GM18511 (cell line): ENCODE measurements at regions not wholly inside any gene's neighbourhood (a gene's known extent, or its start where the extent isn't known, plus 50 kb on each side); places are given as distances from the start of the nearest gene placed in this dataset.
"Not testable (repeated sequence)": the region's sequence is repeated elsewhere in the genome, so short reads cannot be mapped to it uniquely, and the experiment has no call there.

Experiments used
- ATAC-seq: cut with Tn5 transposase; IDR thresholded peaks from one replicate; pipeline ENCODE4 v1.9.1; 2021; ENCODE audit warnings: mild to moderate bottlenecking, moderate library complexity; ENCODE audit not compliant: unreplicated experiment

DNA sequence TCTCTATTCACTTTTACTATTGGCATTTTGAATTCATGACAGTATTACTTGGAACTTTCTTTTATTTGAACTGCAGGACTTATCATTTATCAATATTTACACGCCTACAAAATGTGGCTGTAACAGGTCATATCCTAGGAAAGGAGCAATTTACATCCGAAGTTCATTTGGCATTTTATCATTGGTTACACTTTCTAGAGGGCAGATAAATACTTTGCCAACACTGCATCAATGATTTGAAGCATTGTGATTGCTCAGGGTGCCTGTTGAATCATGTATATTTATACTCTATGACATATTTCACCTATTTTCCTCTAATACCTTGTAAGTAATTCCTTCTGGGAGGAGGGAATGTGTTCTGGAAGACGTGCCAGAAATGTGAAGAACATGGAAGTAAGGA is 136.7 kb downstream of the MID1IP1 start:
- ATAC-seq = no peak

DNA sequence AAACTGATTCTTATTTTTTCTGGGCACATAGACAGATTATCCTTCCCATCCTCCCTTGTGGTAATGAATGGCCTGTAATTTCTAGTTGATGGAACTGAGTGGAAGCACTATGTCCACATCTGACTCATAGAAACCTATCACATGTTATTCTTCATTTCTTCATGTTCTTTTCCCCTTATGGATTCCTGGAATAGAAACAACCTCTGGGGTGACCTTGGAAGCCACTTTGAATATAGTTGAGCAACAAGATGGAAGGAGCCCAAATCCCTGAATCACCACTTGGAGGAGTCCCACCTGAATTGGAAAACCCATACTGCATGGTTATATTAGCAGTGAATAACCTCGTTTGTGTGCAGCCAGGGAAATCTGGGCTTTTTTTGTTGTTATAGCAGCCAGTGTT is 137.8 kb downstream of the MID1IP1 start:
- no peak for ATAC-seq

- no peak for ATAC-seq
Observed at GRCh38 chrX:38940547-38940946, 139.3 kb downstream of the MID1IP1 start.

GRCh38 chrX:38941675-38942074 is 140.4 kb downstream of the MID1IP1 start:
- ATAC-seq = no peak

- ATAC-seq = no peak
Observed at GRCh38 chrX:38943120-38943519, 141.9 kb downstream of the MID1IP1 start.

GRCh38 chrX:38948046-38948445 is 146.8 kb downstream of the MID1IP1 start:
- no peak for ATAC-seq

DNA sequence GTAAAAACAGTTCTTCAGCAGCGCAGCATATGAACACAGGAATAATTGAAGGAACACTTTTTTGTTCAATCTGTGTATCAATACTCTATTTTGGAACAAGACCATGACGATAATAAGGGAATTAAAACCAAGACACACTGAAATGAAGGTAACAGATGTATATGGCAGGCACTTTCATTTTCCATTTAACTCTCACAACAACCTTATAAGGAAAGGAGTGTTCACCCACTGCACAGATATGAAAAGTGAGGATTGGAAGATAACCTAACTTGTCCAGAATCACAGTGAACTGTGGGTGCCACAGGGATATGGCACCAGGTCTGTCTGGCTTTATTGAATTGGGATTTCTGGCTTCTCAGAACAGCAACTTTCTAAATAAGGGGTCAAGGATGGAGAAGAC is 153.3 kb downstream of the MID1IP1 start:
- ATAC-seq = no peak

- no peak for ATAC-seq
Observed at GRCh38 chrX:38959736-38960135, 158.5 kb downstream of the MID1IP1 start.

- no peak for ATAC-seq
Observed at GRCh38 chrX:38960137-38960536, 158.9 kb downstream of the MID1IP1 start.

DNA sequence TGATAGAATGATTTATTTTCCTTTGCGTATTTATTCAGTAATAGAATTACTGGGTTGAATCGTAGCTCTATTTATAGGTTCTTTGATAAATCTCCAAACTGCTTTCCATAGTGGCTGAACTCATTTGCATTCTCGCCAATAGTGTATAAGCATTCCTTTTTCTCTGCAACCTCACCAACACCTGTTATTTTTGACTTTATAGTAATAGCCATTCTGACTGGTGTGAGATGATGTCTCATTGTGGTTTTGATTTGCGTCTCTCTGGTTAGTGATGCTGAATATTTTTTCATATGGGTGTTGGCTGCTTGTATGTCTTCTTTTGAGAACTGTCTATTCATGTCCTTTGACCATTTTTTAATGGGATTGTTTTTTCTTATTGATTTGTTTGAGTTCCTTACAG is 160.7 kb downstream of the MID1IP1 start:
- ATAC-seq = no peak

GRCh38 chrX:38963244-38963643 is 162.0 kb downstream of the MID1IP1 start:
- ATAC-seq = not testable (repeated sequence)

DNA sequence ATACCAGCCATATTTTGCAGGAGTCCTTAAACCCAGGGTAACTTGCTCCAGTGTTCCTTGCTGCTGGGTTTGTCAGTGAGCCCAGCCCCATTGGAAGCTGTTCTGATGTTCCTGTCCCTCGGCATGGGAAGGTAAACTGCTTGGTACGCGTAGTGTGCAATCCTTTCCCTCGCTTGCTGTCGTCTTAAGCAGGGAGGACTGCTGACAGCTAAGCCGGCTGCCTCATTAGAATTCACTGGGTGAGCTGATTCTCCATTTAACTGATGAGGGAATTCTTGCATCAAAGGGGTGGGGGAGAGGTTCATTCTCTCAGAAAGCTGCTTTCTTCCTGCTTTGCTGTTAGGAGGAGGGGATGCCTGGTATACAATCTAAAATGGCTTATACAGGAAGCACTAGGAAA is 164.6 kb downstream of the MID1IP1 start:
- no peak for ATAC-seq

DNA sequence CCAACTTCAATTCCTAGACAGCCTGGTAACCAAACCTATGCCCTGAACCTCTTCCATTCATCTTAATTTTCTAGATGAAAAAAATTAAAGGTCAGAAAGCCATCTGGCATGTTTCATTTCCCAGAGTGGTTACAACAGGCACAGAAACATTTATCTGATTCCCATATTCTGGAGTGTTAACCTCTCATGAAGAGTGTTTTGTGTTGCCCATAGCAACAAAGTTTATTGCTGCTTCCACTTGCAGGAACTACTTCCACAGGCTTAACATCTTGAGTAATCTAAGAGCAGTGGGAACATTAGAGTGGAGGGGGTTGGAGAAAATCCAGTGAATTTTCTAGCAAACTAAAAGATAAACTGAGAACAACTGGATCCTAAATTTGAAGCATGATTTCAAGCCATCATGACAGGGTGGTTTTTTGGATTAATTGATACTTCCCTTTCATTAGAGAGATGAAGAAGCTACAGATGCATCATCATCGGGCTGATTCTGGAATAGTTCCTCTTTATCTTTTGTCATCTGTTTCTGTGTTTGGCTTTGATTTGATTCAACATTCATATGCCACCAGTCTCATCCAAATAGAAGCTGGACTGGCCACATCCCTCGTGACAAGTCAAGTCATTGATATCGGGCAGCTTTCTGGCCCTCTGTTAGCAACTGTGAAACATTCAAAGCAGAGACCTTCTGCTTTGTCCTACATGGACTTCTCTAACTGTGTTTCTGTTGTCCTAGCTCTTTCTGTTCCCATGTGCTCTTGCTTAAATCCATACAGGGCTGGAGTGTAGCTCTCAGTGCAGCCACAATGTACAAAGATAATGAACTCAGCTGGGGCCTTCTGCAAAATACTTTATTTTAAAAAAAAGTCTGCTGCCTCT is 167.3 kb downstream of the MID1IP1 start:
- ATAC-seq = no peak

GRCh38 chrX:38970074-38970473 is 168.8 kb downstream of the MID1IP1 start:
- ATAC-seq = no peak

DNA sequence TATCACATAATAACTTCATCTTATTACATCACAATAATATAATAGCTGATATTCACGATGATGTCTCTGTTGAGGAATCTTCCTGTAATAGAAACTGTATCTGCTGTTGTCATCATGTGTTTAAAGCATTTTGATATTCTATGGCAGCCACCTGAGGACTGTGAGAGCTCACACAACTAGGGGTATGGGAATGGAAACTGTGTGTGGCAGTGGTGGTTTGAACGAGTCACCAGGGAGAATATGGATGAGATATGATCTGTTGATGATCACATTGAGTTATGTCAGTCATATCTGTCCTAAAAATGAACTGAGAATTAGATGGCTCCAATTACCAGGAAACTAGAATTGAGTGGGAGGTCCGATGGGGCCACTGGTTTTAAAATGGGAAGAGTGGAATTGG is 169.6 kb downstream of the MID1IP1 start:
- no peak for ATAC-seq

DNA sequence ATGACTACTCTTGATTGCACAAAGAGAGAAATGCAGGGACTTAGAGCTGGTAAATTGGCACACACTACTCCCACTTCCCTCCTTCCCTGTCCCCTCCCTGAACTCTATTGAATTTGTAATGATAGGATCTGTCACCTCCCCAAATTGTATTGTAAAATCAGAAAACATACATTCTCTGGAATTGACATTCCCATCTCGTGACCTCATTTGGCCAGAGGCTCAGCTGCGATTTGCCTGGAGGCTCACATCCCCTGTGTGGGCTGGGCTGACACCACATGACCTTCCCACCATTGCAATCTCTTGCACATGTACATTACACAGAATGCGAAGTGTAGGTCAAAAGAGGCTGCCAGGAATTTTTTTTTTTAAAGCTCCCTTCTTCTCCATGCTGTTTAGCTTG is 172.1 kb downstream of the MID1IP1 start:
- ATAC-seq = no peak

DNA sequence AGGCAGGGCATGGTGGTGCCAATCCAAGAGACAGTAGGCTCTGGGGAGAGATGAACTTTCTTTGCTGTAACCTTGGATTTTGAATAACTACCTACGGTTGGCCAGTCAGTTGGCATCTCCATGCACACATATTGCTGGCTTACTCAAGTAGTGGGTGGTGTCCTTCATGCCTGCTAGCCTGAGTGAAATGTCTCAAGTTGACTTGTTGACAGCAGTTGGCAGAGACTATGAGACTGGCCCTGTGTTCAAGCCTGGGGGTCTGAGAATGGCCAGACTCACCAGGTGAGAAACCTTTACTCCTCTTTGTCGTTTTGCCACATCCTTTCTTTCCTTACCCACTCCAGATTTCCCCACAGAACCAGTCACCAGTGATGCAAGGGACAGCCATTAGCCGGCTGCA is 173.3 kb downstream of the MID1IP1 start:
- no peak for ATAC-seq

DNA sequence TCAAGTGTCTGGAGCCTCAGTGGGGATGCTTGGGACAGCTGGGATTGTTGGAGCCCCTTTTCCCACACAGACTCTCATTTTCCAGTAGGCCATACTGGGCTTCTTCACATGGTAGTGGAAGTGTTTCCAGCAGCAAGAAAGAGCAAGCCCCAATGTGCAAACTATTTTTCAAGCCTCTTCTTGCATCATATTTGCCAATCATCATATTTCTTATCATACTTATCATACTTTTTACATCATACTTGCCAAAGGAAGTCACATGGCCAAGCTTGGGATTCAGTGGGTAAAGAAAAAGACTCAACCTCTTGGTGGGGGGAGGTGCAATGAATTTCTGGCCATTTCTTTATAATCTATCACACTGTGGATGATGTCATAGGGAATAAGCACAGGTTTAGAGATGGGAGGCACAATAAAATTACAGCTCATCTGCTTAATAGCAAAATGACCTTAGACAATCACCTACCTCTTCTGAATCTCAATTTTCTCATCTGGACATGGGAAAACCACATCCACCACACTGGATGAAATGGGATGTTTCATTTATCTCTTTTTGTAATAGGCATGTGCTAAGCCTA is 174.2 kb downstream of the MID1IP1 start:
- no peak for ATAC-seq

DNA sequence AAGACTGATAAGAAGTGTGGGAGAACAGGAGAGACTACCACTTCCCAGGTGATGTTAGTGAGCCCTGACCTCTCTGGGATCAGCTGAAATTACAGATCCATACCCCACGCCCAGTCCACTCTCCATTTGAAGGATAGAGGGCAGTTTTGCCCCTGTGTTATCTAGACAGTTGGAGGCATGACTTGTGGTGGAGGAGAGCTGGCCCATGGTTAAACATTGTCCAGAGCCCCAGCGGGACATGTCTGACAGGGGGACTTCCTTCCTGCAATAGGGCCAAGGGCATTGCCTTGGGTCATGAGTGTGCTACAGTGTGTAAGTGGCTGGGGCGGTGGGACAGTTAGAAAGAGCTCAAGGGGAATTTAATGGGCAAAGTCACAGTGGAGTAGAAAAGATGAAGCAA is 181.1 kb downstream of the MID1IP1 start:
- ATAC-seq = no peak

- ATAC-seq = no peak
Observed at GRCh38 chrX:38982843-38983242, 181.6 kb downstream of the MID1IP1 start.

DNA sequence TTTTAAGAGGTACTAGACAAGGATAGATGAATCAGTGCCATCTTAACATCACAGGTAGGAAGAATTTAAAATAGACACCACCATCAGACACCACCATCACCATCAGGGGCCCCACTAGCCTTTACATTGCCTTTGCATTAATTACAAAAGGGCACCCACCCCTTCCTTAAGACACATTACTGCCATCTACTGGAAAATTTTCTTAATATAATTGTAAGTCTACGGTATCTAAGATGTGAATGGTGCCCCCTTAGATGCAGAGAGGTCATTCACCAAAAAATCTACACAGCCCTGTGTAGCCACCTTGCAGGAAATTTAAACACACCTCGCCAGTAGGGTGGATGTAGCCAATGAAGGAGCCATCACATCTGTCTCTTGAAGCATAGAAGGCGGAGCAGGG is 184.1 kb downstream of the MID1IP1 start:
- peak; percentile 59 for ATAC-seq

GRCh38 chrX:38985945-38986344 is 184.7 kb downstream of the MID1IP1 start:
- no peak for ATAC-seq

DNA sequence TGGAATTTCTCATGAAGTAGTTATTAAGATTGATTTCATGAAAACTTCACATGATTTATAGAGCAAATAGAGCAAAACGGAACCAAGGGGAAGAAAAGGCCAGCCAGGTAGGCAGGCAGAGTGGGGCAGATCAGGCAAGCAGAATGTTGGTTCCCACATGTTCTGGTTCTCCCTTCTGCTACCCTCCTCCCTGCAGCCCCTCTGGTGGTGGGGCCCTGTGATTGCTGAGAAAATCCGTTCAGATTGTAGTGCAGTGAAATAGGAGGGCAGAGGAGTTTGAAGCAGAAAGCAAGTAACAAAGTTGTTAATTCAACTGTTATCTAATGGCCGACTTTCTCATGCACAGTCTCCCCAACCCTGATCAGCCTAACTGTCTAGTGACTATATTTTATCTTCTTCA is 185.3 kb downstream of the MID1IP1 start:
- ATAC-seq = no peak
